Sigmoid colon (tissue), 4 donors: ENCODE measurements at regions not wholly inside any gene's neighbourhood (a gene's known extent, or its start where the extent isn't known, plus 50 kb on each side); places are given as distances from the start of the nearest gene placed in this dataset.

Experiments
- POLR2A ChIP-seq, 2 donors: fragments of 450-650 bp; IDR thresholded peaks; one replicate each; pipeline ENCODE4 v1.6.1; 2016; ENCODE audit warnings: antibody characterized with exemption in 2 of 2, mild to moderate bottlenecking in 2 of 2, moderate library complexity in 2 of 2
- POLR2AphosphoS5 ChIP-seq, 4 donors: sonication (generic); formaldehyde crosslinking; IDR thresholded peaks; one replicate each; pipeline ENCODE4 v1.6.1; 2017; ENCODE audit warnings: antibody characterized with exemption in 4 of 4
- TF ChIP-seq, protein P1 (sequence below), 4 experiments: fragments of 450-650 bp in 3 of 4; fragments of 200-600 bp in 1 of 4; IDR thresholded peaks; one replicate each; pipeline ENCODE4 v1.5.1; 2016 to 2019; ENCODE audit warnings: antibody characterized with exemption in 4 of 4, mild to moderate bottlenecking in 3 of 4, moderate library complexity in 2 of 4

DNA sequence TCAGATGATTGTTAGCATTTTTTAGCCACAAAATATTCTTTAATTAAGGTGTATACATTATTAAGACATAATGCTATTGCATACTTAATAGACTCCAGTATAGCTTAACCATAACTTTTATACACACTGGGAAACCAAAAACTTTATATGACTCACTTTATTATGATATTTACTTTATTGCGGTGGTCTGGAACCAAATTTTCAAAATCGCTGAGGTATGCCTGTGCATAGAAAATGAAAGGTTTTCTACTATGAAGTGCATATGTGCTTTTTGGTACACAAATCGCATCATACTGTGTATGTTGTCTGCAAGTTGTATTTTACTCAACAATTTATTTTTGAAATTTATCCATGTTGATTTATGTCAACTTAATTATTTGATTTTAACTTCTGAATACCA lies 875.1 kb downstream of the SLC4A3 start:
- TF ChIP-seq, protein P1, sequence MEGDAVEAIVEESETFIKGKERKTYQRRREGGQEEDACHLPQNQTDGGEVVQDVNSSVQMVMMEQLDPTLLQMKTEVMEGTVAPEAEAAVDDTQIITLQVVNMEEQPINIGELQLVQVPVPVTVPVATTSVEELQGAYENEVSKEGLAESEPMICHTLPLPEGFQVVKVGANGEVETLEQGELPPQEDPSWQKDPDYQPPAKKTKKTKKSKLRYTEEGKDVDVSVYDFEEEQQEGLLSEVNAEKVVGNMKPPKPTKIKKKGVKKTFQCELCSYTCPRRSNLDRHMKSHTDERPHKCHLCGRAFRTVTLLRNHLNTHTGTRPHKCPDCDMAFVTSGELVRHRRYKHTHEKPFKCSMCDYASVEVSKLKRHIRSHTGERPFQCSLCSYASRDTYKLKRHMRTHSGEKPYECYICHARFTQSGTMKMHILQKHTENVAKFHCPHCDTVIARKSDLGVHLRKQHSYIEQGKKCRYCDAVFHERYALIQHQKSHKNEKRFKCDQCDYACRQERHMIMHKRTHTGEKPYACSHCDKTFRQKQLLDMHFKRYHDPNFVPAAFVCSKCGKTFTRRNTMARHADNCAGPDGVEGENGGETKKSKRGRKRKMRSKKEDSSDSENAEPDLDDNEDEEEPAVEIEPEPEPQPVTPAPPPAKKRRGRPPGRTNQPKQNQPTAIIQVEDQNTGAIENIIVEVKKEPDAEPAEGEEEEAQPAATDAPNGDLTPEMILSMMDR (IDR thresholded peaks at IDR 0.05) = no peak
- TF ChIP-seq POLR2A (IDR thresholded peaks at IDR 0.05) = no peak
- TF ChIP-seq POLR2AphosphoS5 (IDR thresholded peaks at IDR 0.05) = no peak
